ENCODE measurements at regions not wholly inside any gene's neighbourhood (a gene's known extent, or its start where the extent isn't known, plus 50 kb on each side); places are given as distances from the start of the nearest gene placed in this dataset.
A peak's percentile ranks its signal among the peaks of the same experiment; 100 is the strongest.

- TF ChIP-seq CTCF (IDR thresholded peaks at IDR 0.05): no peak
- H3K4me1 ChIP-seq: no peaks in the 10 kb centered on the region
- DNase-seq (no peak), ATAC-seq (no peak)
- H3K9me3 ChIP-seq: peaks cover 0 to 10% of the 10 kb centered on the region in 2 donors
- H3K27ac ChIP-seq: no peak overlapping the region
- no peaks in the 10 kb centered on the region for H3K27me3 ChIP-seq
- H3K36me3 ChIP-seq: no peaks in the 10 kb centered on the region
- intact Hi-C loops (cut with DNase I): no loop called here
- H3K4me3 ChIP-seq: no peak overlapping the region
These were observed 322.4 kb downstream of the ANXA1 start for GRCh38 chr9:73474002-73474600.

DNA sequence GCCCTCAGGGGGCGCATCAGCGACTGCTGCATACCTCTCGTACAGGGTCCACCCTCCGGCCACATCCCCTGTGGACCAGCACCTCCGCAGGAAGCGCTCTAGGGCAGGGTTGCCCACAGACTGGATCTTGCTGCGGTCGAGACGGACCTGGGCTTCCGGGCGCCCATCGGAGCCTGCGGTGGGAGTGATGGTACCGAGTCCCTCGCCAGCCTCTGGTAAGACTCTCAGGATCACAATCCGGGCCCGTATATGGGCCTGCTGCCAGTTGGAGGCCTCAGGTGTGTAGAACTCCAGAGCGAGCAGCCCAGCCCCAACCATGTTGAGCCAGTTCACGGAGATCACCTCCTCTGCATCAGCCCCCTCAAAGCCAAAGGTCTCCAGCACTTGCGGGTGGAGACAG, 323.0 kb downstream of the ANXA1 start:
- no peak for TF ChIP-seq CTCF (IDR thresholded peaks at IDR 0.05)
- no peaks in the 10 kb centered on the region for H3K36me3 ChIP-seq
- H3K4me1 ChIP-seq: no peaks in the 10 kb centered on the region
- ATAC-seq (no peak), DNase-seq (peak in 1 of 4 donors; percentile 71)
- peaks cover 0 to 10% of the 10 kb centered on the region in 2 donors for H3K9me3 ChIP-seq
- H3K4me3 ChIP-seq: no peak overlapping the region
- intact Hi-C loops (cut with DNase I): no loop called here
- no peak overlapping the region for H3K27ac ChIP-seq
- H3K27me3 ChIP-seq: no peaks in the 10 kb centered on the region

DNA sequence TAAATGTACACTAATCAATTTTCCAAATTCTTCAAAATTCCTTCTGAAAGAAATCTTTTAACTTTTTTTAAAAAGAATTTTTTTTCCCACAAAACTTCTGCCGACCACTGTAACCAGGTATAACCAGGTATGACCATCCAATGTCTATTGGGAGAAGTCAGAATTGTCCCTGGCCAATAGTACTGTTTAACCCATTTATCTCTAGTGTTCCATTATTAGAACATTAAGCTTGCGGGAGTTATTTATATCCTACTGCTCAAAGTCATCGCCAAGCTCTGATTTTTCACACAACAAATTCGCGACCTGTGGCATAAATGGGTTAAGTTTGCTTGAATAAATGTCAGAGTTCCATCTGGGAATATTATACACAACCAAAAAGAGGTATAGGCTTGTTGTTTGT, 343.2 kb downstream of the ANXA1 start:
- Histone ChIP-seq H3K9me3 (peaks cover 0 to 22% of the 10 kb centered on the region in 2 donors), H3K27me3 (no peaks in the 10 kb centered on the region), H3K27ac (no peak overlapping the region), H3K4me1 (no peaks in the 10 kb centered on the region), H3K4me3 (no peak overlapping the region), H3K36me3 (no peaks in the 10 kb centered on the region)
- ATAC-seq (no peak), DNase-seq (no peak)
- intact Hi-C loops (cut with DNase I): no loop called here
- TF ChIP-seq CTCF (IDR thresholded peaks at IDR 0.05): no peak

GRCh38 chr9:73497796-73498195, 346.1 kb downstream of the ANXA1 start:
- no peak for TF ChIP-seq CTCF (IDR thresholded peaks at IDR 0.05)
- DNase-seq (no peak), ATAC-seq (no peak)
- intact Hi-C loops (cut with DNase I): no loop called here
- Histone ChIP-seq H3K36me3 (no peaks in the 10 kb centered on the region), H3K4me3 (no peak overlapping the region), H3K9me3 (peaks cover 0 to 16% of the 10 kb centered on the region in 2 donors), H3K27me3 (no peaks in the 10 kb centered on the region), H3K4me1 (no peaks in the 10 kb centered on the region), H3K27ac (no peak overlapping the region)

DNA sequence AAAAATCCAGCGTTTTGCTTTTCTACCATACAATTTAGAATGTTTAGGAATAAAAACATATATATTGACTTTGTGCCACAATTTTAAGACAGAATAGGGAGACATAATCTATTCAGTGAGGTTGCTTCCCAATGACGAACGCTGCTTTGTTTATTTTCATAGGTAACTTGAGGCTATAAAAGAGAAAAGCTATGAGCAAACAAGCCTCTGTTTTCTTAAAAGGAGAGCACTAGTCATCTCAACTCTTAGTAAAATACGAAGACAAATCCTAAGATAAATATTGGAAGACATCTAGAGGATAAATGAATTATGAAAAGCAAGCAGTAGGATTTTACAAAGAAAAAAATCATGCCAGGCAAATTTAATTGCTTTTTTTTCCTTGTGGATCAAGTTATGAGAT, 363.6 kb downstream of the ANXA1 start:
- Histone ChIP-seq H3K4me1 (no peaks in the 10 kb centered on the region), H3K4me3 (no peak overlapping the region), H3K27ac (no peak overlapping the region), H3K9me3 (no peaks in the 10 kb centered on the region), H3K36me3 (no peaks in the 10 kb centered on the region), H3K27me3 (no peaks in the 10 kb centered on the region)
- ATAC-seq (no peak), DNase-seq (no peak)
- intact Hi-C loops (cut with DNase I): no loop called here
- TF ChIP-seq CTCF (IDR thresholded peaks at IDR 0.05): no peak

All from left lung (tissue), 4 donors.